ENCODE measurements at regions not wholly inside any gene's neighbourhood (a gene's known extent, or its start where the extent isn't known, plus 50 kb on each side); places are given as distances from the start of the nearest gene placed in this dataset.

- no peaks in the 10 kb centered on the region for H3K4me1 ChIP-seq (ENCODE audit: low read depth)
- ATAC-seq: no peak
Measured at GRCh38 chr13:53238261-53238660, 209.6 kb downstream of the OLFM4 start.

GRCh38 chr13:53240401-53241025 is 211.9 kb downstream of the OLFM4 start:
- no peaks in the 10 kb centered on the region for H3K4me1 ChIP-seq (ENCODE audit: low read depth)
- no peak for TF ChIP-seq CTCF (IDR thresholded peaks at IDR 0.05)
- intact Hi-C loops (cut with DNase I, micrococcal nuclease): no loop called here
- no peak overlapping the region for H3K4me3 ChIP-seq
- DNase-seq: no peak
- ATAC-seq: no peak
- no peaks in the 10 kb centered on the region for H3K9me3 ChIP-seq
- no peaks in the 10 kb centered on the region for H3K36me3 ChIP-seq (ENCODE audit: low read depth)

More at GRCh38 chr13:53238261-53238660, 209.6 kb downstream of the OLFM4 start:
- no peaks in the 10 kb centered on the region for H3K9me3 ChIP-seq
- no peak for TF ChIP-seq CTCF (IDR thresholded peaks at IDR 0.05)
- intact Hi-C loops (cut with DNase I, micrococcal nuclease): no loop called here
- H3K4me3 ChIP-seq: no peak overlapping the region
- no peaks in the 10 kb centered on the region for H3K36me3 ChIP-seq (ENCODE audit: low read depth)
- no peak for DNase-seq

GRCh38 chr13:53241891-53242348 is 213.3 kb downstream of the OLFM4 start:
- Histone ChIP-seq H3K9me3 (no peaks in the 10 kb centered on the region), H3K4me3 (no peak overlapping the region)
- TF ChIP-seq CTCF (IDR thresholded peaks at IDR 0.05): no peak

GRCh38 chr13:53249236-53249635 is 220.6 kb downstream of the OLFM4 start:
- no peaks in the 10 kb centered on the region for H3K36me3 ChIP-seq (ENCODE audit: low read depth)
- no peaks in the 10 kb centered on the region for H3K4me1 ChIP-seq (ENCODE audit: low read depth)
- no peaks in the 10 kb centered on the region for H3K9me3 ChIP-seq
- TF ChIP-seq CTCF (IDR thresholded peaks at IDR 0.05): no peak
- H3K4me3 ChIP-seq: no peak overlapping the region
- intact Hi-C loops (cut with DNase I, micrococcal nuclease): no loop called here
- DNase-seq (no peak), ATAC-seq (no peak)

More at GRCh38 chr13:53241891-53242348, 213.3 kb downstream of the OLFM4 start:
- no peak for ATAC-seq
- intact Hi-C loops (cut with DNase I, micrococcal nuclease): no loop called here
- Histone ChIP-seq H3K36me3 (ENCODE audit: low read depth) (no peaks in the 10 kb centered on the region), H3K4me1 (ENCODE audit: low read depth) (no peaks in the 10 kb centered on the region)
- DNase-seq: no peak

- DNase-seq: peak in 1 of 3 donors; percentile 64
- H3K9me3 ChIP-seq: no peaks in the 10 kb centered on the region
- intact Hi-C loops (cut with DNase I, micrococcal nuclease): no loop called here
- peak; percentile 51 for TF ChIP-seq CTCF (IDR thresholded peaks at IDR 0.05)
- peak; percentile 78 for ATAC-seq
- H3K4me3 ChIP-seq: no peak overlapping the region
- H3K4me1 ChIP-seq (ENCODE audit: low read depth): no peaks in the 10 kb centered on the region
- no peaks in the 10 kb centered on the region for H3K36me3 ChIP-seq (ENCODE audit: low read depth)
Measured at GRCh38 chr13:53250272-53250875, 221.8 kb downstream of the OLFM4 start.
